OCI-LY1 (cell line): ENCODE measurements at regions not wholly inside any gene's neighbourhood (a gene's known extent, or its start where the extent isn't known, plus 50 kb on each side); places are given as distances from the start of the nearest gene placed in this dataset.

Source experiments
- EZH2 ChIP-seq: fragments of 200-600 bp; sonication (generic), shearing (Covaris generic); IDR thresholded peaks from 2 replicates; pipeline ENCODE4 v1.8.0; 2017; ENCODE audit warnings: borderline replicate concordance, mixed run types, mild to moderate bottlenecking, antibody characterized with exemption, low read length, moderate library complexity, mixed read lengths
- TF ChIP-seq, protein P1 (sequence below): fragments of 200-600 bp; sonication (generic), shearing (Covaris generic); IDR thresholded peaks from 2 replicates; pipeline ENCODE4 v1.5.1; 2017; ENCODE audit warnings: mild to moderate bottlenecking, antibody characterized with exemption, low read length, moderate library complexity, mixed read lengths

DNA sequence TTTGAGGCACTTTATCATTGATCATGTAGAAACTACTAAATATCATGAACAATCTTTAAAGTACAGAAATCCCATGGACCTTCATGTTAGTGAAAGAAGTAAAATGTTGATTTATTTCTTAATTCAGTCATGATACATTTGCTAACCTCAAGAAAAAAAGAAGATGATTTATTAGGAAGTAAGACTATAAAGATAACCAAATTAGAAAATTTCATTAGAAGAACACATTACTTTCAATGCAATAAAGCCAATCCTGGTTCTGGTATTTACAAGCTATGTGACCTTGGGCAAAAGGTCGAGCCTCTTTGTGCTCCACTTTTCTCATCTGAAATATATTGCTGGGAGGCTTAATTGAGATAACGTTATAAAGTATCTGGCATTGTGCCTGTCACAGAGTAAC lies 365.0 kb downstream of the KIF20B start:
- TF ChIP-seq, protein P1, sequence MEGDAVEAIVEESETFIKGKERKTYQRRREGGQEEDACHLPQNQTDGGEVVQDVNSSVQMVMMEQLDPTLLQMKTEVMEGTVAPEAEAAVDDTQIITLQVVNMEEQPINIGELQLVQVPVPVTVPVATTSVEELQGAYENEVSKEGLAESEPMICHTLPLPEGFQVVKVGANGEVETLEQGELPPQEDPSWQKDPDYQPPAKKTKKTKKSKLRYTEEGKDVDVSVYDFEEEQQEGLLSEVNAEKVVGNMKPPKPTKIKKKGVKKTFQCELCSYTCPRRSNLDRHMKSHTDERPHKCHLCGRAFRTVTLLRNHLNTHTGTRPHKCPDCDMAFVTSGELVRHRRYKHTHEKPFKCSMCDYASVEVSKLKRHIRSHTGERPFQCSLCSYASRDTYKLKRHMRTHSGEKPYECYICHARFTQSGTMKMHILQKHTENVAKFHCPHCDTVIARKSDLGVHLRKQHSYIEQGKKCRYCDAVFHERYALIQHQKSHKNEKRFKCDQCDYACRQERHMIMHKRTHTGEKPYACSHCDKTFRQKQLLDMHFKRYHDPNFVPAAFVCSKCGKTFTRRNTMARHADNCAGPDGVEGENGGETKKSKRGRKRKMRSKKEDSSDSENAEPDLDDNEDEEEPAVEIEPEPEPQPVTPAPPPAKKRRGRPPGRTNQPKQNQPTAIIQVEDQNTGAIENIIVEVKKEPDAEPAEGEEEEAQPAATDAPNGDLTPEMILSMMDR: no peak
- TF ChIP-seq EZH2: no peak
